ENCODE measurements at regions not wholly inside any gene's neighbourhood (a gene's known extent, or its start where the extent isn't known, plus 50 kb on each side); places are given as distances from the start of the nearest gene placed in this dataset.

DNA sequence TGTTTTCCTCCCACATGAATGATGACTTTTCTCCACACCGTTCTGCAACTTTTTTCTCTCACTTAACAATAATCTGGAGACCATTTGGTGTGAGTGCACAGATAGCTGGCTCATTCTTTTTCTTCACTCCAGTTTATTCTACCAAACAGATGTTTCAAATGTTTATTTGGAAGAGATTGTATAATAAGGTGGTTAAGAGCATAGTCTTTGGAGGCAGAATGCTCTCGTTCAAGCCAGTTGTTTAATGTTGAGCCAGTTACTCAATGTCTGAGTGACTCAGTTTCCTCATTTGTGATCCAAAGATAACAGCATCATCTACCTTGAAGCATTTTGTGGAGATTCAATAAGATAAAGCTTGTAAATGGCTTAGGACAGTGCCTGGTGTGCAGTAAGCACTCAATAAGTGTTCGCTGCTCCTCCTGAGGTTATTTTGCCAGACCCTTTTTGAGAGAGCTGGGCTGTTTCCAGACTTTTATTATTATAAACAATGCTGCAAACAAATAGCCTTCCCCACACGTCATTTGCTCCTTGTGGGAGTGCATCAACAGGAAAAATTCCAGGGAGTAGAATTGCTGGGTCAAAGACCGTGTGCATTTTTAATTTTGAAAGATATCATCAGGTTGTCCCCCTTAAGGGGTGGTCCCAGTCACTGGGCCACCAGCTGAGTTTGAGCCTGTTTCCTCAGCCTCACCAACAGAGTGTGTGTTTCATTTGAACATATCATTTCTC, 70.6 kb downstream of the VEGFA start:
- no peak for DNase-seq

DNA sequence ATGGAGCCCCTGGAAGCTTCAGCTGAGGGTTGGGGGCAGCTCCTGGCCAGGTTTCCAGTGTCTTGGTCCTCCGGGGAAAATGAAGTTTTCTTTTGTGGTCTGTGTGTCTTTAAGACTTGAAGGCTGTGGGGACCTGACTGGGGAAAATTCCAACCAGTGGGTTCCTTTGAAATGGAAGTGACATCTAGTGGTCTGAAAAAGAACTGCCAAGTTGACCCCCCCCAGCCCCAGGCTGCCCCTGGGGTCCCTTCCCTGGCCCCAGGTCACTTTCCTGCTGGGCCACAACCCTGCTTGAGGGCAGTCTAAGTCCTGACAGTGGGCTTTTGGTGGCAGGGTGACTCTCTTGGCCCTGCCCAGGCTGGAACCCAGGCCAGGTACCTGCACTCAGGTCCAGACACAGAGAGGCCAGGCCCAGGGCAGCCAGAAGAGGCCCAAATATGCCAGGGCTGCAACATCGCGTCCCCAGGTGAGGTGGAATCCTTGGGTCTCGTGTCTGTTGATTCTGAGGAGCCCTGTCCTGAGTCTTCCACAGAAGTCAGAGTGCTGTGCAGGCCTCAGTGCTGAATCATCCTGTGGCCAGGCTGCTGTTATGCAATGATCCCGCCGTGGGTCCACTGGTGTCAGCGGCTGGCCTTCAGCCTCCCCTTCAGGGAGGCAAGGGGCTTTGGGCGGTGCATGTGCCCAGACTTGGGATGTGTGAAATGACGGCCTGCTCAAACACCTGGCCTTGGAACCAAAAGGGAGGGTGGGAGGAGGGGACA, 68.4 kb downstream of the VEGFA start:
- no peak for DNase-seq

DNA sequence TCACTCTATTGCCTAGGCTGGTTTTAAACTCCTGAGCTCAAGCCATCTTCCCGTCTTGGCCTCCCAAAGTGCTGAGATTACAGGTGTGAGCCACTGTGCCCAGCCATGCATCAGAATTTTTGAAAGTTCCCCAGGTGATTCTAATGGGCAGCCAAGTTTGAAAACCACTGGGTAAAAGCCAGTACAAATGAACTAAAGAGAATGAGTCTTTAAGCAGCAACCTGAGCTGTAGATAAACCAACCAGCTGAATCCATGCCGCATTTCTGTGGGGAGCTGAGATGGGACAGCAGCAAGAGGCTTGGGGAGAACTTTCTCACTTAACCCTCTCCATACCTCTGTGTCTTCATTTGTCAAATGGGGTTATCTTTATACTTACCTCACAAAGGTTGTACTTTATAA, 67.5 kb downstream of the VEGFA start:
- DNase-seq = no peak

- DNase-seq = no peak
Observed at GRCh38 chr6:43836507-43837240, 66.7 kb downstream of the VEGFA start.
